Suppressor macrophage treated with lipopolysaccharide for 4 hours (primary cell): ENCODE measurements at regions not wholly inside any gene's neighbourhood (a gene's known extent, or its start where the extent isn't known, plus 50 kb on each side); places are given as distances from the start of the nearest gene placed in this dataset.
"Not testable (repeated sequence)": the region's sequence is repeated elsewhere in the genome, so short reads cannot be mapped to it uniquely, and the experiment has no call there.

Experiments used
- DNase-seq: peaks from one replicate; pipeline ENCODE4 v3.0.0-alpha.2; 2020

- no peak for DNase-seq
These were observed 116.5 kb upstream of the FBXL7 start for GRCh38 chr5:15383469-15383868.

GRCh38 chr5:15383021-15383420, 117.0 kb upstream of the FBXL7 start:
- DNase-seq: no peak

GRCh38 chr5:15377573-15378340, 122.2 kb upstream of the FBXL7 start:
- DNase-seq: no peak

- no peak for DNase-seq
These were observed 123.2 kb upstream of the FBXL7 start for GRCh38 chr5:15376803-15377202.

GRCh38 chr5:15376088-15376487, 123.9 kb upstream of the FBXL7 start:
- no peak for DNase-seq

- no peak for DNase-seq
These were observed 124.4 kb upstream of the FBXL7 start for GRCh38 chr5:15375559-15375958.

- no peak for DNase-seq
These were observed 125.1 kb upstream of the FBXL7 start for GRCh38 chr5:15374886-15375285.

- DNase-seq: no peak
These were observed 126.8 kb upstream of the FBXL7 start for GRCh38 chr5:15373151-15373550.

GRCh38 chr5:15371184-15371583, 128.8 kb upstream of the FBXL7 start:
- DNase-seq: no peak

GRCh38 chr5:15368835-15369234, 131.1 kb upstream of the FBXL7 start:
- no peak for DNase-seq

- DNase-seq: no peak
These were observed 132.5 kb upstream of the FBXL7 start for GRCh38 chr5:15367489-15367888.

- DNase-seq: no peak
These were observed 133.1 kb upstream of the FBXL7 start for GRCh38 chr5:15366676-15367391.

- no peak for DNase-seq
These were observed 134.9 kb upstream of the FBXL7 start for GRCh38 chr5:15365070-15365469.

- DNase-seq: no peak
These were observed 136.4 kb upstream of the FBXL7 start for GRCh38 chr5:15363601-15364000.

GRCh38 chr5:15357092-15357453, 142.9 kb upstream of the FBXL7 start:
- DNase-seq: not testable (repeated sequence)

GRCh38 chr5:15356308-15357091, 143.5 kb upstream of the FBXL7 start:
- DNase-seq: not testable (repeated sequence)

- no peak for DNase-seq
These were observed 146.0 kb upstream of the FBXL7 start for GRCh38 chr5:15354021-15354420.

- DNase-seq: no peak
These were observed 146.8 kb upstream of the FBXL7 start for GRCh38 chr5:15353086-15353645.

- no peak for DNase-seq
These were observed 149.4 kb upstream of the FBXL7 start for GRCh38 chr5:15350614-15351013.

GRCh38 chr5:15346738-15347137, 153.2 kb upstream of the FBXL7 start:
- DNase-seq: no peak

- DNase-seq: no peak
These were observed 155.0 kb upstream of the FBXL7 start for GRCh38 chr5:15344954-15345353.

GRCh38 chr5:15338546-15338945, 161.4 kb upstream of the FBXL7 start:
- no peak for DNase-seq

GRCh38 chr5:15334551-15335266, 165.3 kb upstream of the FBXL7 start:
- DNase-seq: no peak
